IPS DF 4.7 (cell line): ENCODE measurements at regions not wholly inside any gene's neighbourhood (a gene's known extent, or its start where the extent isn't known, plus 50 kb on each side); places are given as distances from the start of the nearest gene placed in this dataset.
"Not testable (repeated sequence)": the region's sequence is repeated elsewhere in the genome, so short reads cannot be mapped to it uniquely, and the experiment has no call there.

Experiments
- DNase-seq: peaks from one replicate; pipeline ENCODE4 v3.0.0-alpha.2; 2013; ENCODE audit warnings: low spot score; ENCODE audit errors: extremely low read depth

- no peak for DNase-seq
These were observed 66.4 kb upstream of the ADGRA1 start for GRCh38 chr10:133021116-133021962.

DNA sequence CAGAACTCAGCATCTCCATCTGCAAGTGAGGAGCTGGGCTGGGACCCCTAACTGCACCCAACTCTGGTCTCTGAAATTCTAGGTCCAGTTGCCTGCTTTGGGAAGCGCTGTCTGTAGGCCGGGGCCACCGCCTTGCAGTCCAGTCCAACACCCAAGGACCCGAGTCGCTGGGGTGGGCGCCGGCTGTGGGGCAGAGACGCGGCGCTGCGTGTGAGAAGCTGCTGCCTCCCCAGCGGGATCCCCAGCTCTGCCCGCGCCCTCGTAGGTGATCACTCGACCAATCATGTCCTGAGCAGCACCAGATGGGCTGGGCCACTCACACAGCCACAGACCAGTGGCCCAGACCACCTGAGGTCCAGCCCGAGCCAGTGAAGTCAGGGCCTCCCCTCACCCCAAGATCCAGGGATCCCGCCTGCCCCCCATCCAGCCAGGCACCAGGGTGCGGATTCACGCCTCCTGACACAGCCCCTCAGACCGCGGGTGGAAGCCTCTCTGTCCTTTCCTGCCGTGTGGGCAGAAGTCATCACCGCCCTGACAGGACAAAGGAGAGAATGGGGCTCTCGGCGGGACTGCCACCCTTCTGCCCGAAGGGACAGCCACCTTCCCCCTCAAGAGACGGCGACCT lies 67.4 kb upstream of the ADGRA1 start:
- no peak for DNase-seq

- DNase-seq = no peak
These were observed 68.1 kb upstream of the ADGRA1 start for GRCh38 chr10:133019651-133020050.

DNA sequence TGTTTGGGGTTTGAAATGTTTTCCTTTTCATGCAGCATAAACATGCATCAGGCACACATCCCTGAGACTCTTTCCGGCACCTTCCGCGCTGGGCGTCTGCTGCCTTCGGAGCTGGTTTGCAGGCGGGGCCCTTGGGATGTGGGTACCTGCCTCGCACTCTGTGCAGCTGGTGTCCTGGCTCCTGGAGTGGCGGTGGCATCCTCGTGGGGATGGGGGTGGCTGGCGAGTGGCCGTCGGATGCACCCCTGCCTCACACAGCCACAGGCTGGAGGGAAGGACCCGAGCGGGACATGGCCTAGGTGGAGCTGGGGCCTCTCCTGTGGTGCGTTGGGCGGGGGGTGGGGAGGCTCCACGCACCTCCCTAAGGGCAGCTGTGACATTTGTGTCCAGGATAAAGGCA lies 68.5 kb upstream of the ADGRA1 start:
- no peak for DNase-seq

GRCh38 chr10:133018491-133018890 lies 69.2 kb upstream of the ADGRA1 start:
- DNase-seq = no peak

DNA sequence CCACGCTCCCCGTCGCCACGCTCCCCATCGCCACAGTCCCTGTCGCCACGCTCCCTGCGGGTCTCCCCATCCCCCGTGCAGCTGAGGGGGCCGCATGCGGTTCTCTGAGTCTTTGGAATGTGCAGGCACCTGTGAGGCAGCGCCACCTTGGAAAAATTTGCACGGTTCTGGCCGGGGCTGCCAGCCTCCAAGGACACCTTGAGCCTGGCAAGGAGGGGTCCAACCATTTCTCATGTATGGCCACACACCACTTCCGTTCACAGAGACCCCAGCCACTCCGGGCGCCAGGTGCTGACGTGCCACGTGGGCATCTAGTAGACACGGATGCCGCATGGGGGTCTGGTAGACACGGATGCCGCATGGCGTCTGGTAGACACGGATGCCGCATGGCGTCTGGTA lies 70.5 kb upstream of the ADGRA1 start:
- no peak for DNase-seq

- no peak for DNase-seq
These were observed 71.1 kb upstream of the ADGRA1 start for GRCh38 chr10:133016493-133017202.

DNA sequence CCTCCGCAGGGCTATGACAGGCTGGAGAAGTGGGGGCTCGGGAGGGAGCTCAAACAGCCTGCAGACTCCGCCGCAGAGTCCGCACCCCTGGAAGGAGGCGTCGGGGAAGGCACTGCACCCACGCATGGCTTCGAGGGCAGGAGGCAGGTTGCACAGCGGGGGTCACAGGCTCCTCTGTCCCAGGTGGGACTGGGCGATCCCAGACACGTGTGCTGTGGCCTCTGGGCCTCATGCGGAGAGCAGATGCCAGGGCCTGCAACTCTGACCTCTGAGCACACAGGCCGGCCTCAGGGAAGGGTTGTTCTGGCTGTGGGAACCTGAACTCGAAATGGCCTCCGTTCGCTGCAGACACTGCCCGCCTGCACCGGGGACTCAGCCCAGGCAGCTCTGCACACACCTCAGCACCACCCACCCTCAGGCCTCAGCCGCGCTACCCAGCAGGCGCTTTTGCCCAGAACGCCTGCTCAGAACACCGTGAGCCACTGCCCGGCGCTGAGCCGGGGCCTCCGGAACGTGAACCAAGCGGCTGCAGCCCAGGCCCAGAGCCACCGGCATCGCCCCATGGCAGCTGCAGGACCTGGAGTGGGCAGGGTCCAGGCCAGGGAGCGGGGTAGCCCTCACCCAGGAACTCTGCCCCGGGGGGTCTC lies 71.8 kb upstream of the ADGRA1 start:
- DNase-seq = no peak

- no peak for DNase-seq
These were observed 72.4 kb upstream of the ADGRA1 start for GRCh38 chr10:133015321-133015720.

GRCh38 chr10:133014416-133015210 lies 72.2 kb upstream of the CFAP46 start:
- no peak for DNase-seq

DNA sequence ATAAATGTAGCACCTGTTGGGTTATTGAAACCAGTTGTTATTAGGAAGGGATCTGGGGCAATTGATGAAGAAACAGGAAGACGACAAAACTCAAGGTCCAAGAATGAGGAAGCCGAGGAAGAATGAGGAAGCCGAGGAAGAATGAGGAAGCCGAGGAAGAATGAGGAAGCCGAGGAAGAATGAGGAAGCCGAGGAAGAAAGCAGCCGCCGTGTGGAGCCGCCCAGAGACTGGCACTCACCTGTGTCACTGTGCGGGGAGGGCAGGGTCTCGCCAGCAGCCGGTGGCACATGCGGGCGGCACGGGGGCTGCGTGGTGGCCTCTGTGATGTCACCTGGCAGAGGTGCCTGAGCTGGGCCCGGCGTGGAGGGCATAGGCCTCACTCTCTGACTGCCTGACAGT lies 71.1 kb upstream of the CFAP46 start:
- DNase-seq = no peak

- DNase-seq = no peak
These were observed 70.4 kb upstream of the CFAP46 start for GRCh38 chr10:133012573-133013359.

- DNase-seq = no peak
These were observed 69.5 kb upstream of the CFAP46 start for GRCh38 chr10:133011882-133012281.

DNA sequence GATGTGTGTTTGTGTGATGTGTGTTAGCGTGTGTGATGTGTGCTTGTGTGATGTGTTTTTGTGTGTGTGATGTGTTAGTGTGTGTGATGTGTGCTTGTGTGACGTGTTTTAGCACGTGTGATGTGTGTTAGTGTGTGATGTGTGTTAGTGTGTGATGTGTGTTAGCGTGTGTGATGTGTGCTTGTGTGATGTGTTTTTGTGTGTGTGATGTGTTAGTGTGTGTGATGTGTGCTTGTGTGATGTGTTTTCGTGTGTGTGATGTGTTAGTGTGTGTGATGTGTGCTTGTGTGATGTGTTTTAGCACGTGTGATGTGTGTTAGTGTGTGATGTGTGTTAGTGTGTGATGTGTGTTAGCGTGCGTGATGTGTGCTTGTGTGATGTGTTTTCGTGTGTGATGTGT lies 69.0 kb upstream of the CFAP46 start:
- DNase-seq = not testable (repeated sequence)

DNA sequence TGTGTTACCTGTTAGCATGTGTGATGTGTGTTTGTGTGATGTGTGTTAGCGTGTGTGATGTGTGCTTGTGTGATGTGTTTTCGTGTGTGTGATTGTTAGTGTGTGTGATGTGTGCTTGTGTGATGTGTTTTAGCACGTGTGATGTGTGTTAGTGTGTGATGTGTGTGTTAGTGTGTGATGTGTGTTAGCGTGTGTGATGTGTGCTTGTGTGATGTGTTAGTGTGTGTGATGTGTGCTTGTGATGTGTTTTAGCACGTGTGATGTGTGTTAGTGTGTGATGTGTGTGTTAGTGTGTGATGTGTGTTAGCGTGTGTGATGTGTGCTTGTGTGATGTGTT lies 68.4 kb upstream of the CFAP46 start:
- DNase-seq = not testable (repeated sequence)

- no peak for DNase-seq
These were observed 67.9 kb upstream of the CFAP46 start for GRCh38 chr10:133010095-133010842.

DNA sequence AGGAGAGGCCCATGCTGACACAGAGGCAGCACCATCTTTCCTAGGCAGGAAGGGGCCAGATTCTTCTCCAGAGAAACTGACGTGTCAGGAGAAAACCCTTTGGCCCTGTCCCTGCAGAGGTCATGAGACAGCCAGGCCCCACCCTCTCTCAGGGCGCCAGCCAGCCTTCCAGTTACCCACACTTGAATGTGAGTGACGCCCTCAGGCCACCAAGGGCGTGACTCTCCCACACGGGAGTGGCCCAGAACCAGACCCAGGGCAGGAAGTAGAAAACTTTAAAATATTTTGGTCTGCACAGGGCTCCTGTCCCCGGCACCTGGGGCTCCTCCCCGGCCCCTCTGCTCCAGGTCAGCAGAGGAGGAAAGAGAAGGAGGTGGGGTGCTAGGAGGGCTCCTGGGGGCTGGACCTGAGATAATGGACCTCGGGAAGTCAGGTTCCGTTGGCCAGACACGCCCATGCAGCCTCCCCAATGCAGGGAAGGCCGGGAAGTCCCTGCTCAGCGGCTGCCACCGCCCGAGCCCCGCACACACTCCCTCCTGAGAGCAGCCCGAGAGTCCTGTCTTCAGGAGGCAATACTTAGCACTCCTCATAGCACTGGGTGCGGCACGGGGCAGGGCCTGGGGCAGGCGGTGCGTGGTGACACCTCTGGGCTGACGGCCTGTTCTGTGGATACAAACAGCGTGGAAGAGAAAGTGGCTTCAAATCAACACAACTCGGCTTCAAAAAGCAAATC lies 67.0 kb upstream of the CFAP46 start:
- no peak for DNase-seq

- no peak for DNase-seq
These were observed 66.4 kb upstream of the CFAP46 start for GRCh38 chr10:133008736-133009135.

DNA sequence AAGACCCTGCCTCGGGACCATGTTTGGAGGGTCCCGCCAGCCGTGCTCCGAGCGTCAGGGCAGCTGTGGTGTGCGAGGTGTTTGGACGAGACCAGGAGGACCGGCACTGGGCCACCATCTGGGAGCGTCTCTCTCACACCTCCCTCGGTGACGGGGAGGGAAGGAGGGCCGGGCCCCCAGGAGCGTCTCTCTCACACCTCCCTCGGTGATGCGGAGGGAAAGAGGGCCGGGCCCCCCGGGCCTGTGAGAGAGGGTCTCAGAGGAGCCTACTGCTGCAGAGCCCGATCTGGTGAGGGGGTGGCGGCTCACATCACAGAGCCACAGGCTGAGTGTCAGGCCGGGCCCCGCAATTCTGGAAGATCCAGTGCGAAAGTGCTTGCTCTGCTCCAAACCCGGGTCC lies 65.8 kb upstream of the CFAP46 start:
- DNase-seq = no peak
